ENCODE measurements at regions not wholly inside any gene's neighbourhood (a gene's known extent, or its start where the extent isn't known, plus 50 kb on each side); places are given as distances from the start of the nearest gene placed in this dataset.
A peak's percentile ranks its signal among the peaks of the same experiment; 100 is the strongest.

GRCh38 chr4:138826754-138827153 lies 188.8 kb upstream of the NOCT start:
- DNase-seq (no peak), ATAC-seq (ENCODE audit: low read depth in 2 of 2) (no peak)
- H3K36me3 Mint-ChIP-seq: no peaks in the 10 kb centered on the region
- peaks cover 0 to 7% (median 0%) of the 10 kb centered on the region in 3 donors for H3K27me3 Mint-ChIP-seq
- no peak overlapping the region for H3K27ac Mint-ChIP-seq
- H3K9me3 Mint-ChIP-seq: no peaks in the 10 kb centered on the region
- no peak overlapping the region for H3K4me3 Mint-ChIP-seq
- no peaks in the 10 kb centered on the region for H3K4me1 Mint-ChIP-seq

- ATAC-seq (ENCODE audit: low read depth in 2 of 2) (no peak), DNase-seq (no peak)
- H3K36me3 Mint-ChIP-seq: no peaks in the 10 kb centered on the region
- H3K9me3 Mint-ChIP-seq: no peaks in the 10 kb centered on the region
- H3K4me3 Mint-ChIP-seq: no peak overlapping the region
- H3K27me3 Mint-ChIP-seq: peaks cover 0 to 7% (median 0%) of the 10 kb centered on the region in 3 donors
- H3K4me1 Mint-ChIP-seq: no peaks in the 10 kb centered on the region
- no peak overlapping the region for H3K27ac Mint-ChIP-seq
These were observed 189.3 kb upstream of the NOCT start for GRCh38 chr4:138826322-138826721.

- H3K27ac Mint-ChIP-seq: no peak overlapping the region
- no peaks in the 10 kb centered on the region for H3K27me3 Mint-ChIP-seq
- H3K36me3 Mint-ChIP-seq: no peaks in the 10 kb centered on the region
- H3K4me3 Mint-ChIP-seq: no peak overlapping the region
- peaks cover 0 to 4% (median 0%) of the 10 kb centered on the region in 7 donors for H3K9me3 Mint-ChIP-seq
- no peaks in the 10 kb centered on the region for H3K4me1 Mint-ChIP-seq
- ATAC-seq (ENCODE audit: low read depth in 2 of 2): no peak
- no peak for DNase-seq
These were observed 194.2 kb upstream of the NOCT start for GRCh38 chr4:138821331-138821730.

GRCh38 chr4:138816875-138817274 lies 198.7 kb upstream of the NOCT start:
- Mint-ChIP-seq H3K27ac (no peak overlapping the region), H3K9me3 (peaks cover 0 to 4% (median 0%) of the 10 kb centered on the region in 7 donors)

GRCh38 chr4:138815811-138816210 lies 199.8 kb upstream of the NOCT start:
- peaks cover 0 to 5% (median 0%) of the 10 kb centered on the region in 7 donors for H3K9me3 Mint-ChIP-seq
- ATAC-seq (ENCODE audit: low read depth in 2 of 2): no peak
- DNase-seq: no peak
- no peak overlapping the region for H3K4me3 Mint-ChIP-seq
- no peak overlapping the region for H3K27ac Mint-ChIP-seq
- H3K36me3 Mint-ChIP-seq: no peaks in the 10 kb centered on the region
- H3K4me1 Mint-ChIP-seq: no peaks in the 10 kb centered on the region
- H3K27me3 Mint-ChIP-seq: peaks cover 0 to 14% (median 3%) of the 10 kb centered on the region in 3 donors

More at GRCh38 chr4:138816875-138817274, 198.7 kb upstream of the NOCT start:
- ATAC-seq (ENCODE audit: low read depth in 2 of 2): no peak
- H3K4me1 Mint-ChIP-seq: no peaks in the 10 kb centered on the region
- H3K4me3 Mint-ChIP-seq: no peak overlapping the region
- DNase-seq: no peak
- H3K27me3 Mint-ChIP-seq: peaks cover 0 to 14% (median 0%) of the 10 kb centered on the region in 3 donors
- no peaks in the 10 kb centered on the region for H3K36me3 Mint-ChIP-seq

GRCh38 chr4:138805736-138806135 lies 209.8 kb upstream of the NOCT start:
- Mint-ChIP-seq H3K36me3 (no peaks in the 10 kb centered on the region), H3K27ac (no peak overlapping the region), H3K4me3 (no peak overlapping the region), H3K27me3 (peaks cover 25 to 39% (median 37%) of the 10 kb centered on the region in 3 donors), H3K9me3 (peaks cover 0 to 2% (median 0%) of the 10 kb centered on the region in 7 donors), H3K4me1 (no peaks in the 10 kb centered on the region)
- ATAC-seq (ENCODE audit: low read depth in 2 of 2) (no peak), DNase-seq (no peak)

- Mint-ChIP-seq H3K27ac (no peak overlapping the region), H3K27me3 (peaks cover 23 to 44% (median 37%) of the 10 kb centered on the region in 3 donors), H3K4me1 (no peaks in the 10 kb centered on the region), H3K9me3 (peaks cover 0 to 2% (median 0%) of the 10 kb centered on the region in 7 donors), H3K4me3 (no peak overlapping the region), H3K36me3 (no peaks in the 10 kb centered on the region)
- DNase-seq (no peak), ATAC-seq (ENCODE audit: low read depth in 2 of 2) (no peak)
These were observed 210.9 kb upstream of the NOCT start for GRCh38 chr4:138804711-138805110.

- H3K27ac Mint-ChIP-seq: no peak overlapping the region
- DNase-seq (no peak), ATAC-seq (ENCODE audit: low read depth in 2 of 2) (no peak)
- H3K27me3 Mint-ChIP-seq: peaks cover 19 to 46% (median 28%) of the 10 kb centered on the region in 3 donors
- H3K4me3 Mint-ChIP-seq: no peak overlapping the region
- H3K9me3 Mint-ChIP-seq: peaks cover 0 to 4% (median 0%) of the 10 kb centered on the region in 7 donors
- H3K4me1 Mint-ChIP-seq: no peaks in the 10 kb centered on the region
- H3K36me3 Mint-ChIP-seq: no peaks in the 10 kb centered on the region
These were observed 212.5 kb upstream of the NOCT start for GRCh38 chr4:138803051-138803450.

- H3K4me1 Mint-ChIP-seq: no peaks in the 10 kb centered on the region
- no peak for DNase-seq
- no peak overlapping the region for H3K4me3 Mint-ChIP-seq
- H3K27me3 Mint-ChIP-seq: peaks cover 19 to 46% (median 29%) of the 10 kb centered on the region in 3 donors
- no peak for ATAC-seq (ENCODE audit: low read depth in 2 of 2)
- no peak overlapping the region for H3K27ac Mint-ChIP-seq
- no peaks in the 10 kb centered on the region for H3K36me3 Mint-ChIP-seq
- H3K9me3 Mint-ChIP-seq: peaks cover 0 to 4% (median 0%) of the 10 kb centered on the region in 7 donors
These were observed 213.1 kb upstream of the NOCT start for GRCh38 chr4:138802499-138802898.

GRCh38 chr4:138800421-138800820 lies 215.2 kb upstream of the NOCT start:
- no peak for DNase-seq
- Mint-ChIP-seq H3K9me3 (peaks cover 0 to 4% (median 1%) of the 10 kb centered on the region in 7 donors), H3K36me3 (no peaks in the 10 kb centered on the region), H3K4me3 (no peak overlapping the region), H3K4me1 (no peaks in the 10 kb centered on the region), H3K27me3 (peaks cover 17 to 34% (median 23%) of the 10 kb centered on the region in 3 donors), H3K27ac (no peak overlapping the region)
- no peak for ATAC-seq (ENCODE audit: low read depth in 2 of 2)

GRCh38 chr4:138798404-138798803 lies 217.2 kb upstream of the NOCT start:
- DNase-seq: no peak
- ATAC-seq (ENCODE audit: low read depth in 2 of 2): no peak
- Mint-ChIP-seq H3K27me3 (peaks cover 10 to 25% (median 14%) of the 10 kb centered on the region in 3 donors), H3K27ac (peak overlapping the region in 1 of 6 donors; percentile 5), H3K36me3 (no peaks in the 10 kb centered on the region), H3K4me1 (no peaks in the 10 kb centered on the region), H3K9me3 (peaks cover 0 to 4% (median 0%) of the 10 kb centered on the region in 7 donors), H3K4me3 (no peak overlapping the region)

GRCh38 chr4:138797646-138798045 lies 217.9 kb upstream of the NOCT start:
- no peak for ATAC-seq (ENCODE audit: low read depth in 2 of 2)
- H3K36me3 Mint-ChIP-seq: no peaks in the 10 kb centered on the region
- H3K4me3 Mint-ChIP-seq: no peak overlapping the region
- H3K27ac Mint-ChIP-seq: no peak overlapping the region
- DNase-seq: no peak
- H3K9me3 Mint-ChIP-seq: peaks cover 0 to 4% (median 1%) of the 10 kb centered on the region in 7 donors
- H3K4me1 Mint-ChIP-seq: no peaks in the 10 kb centered on the region
- peaks cover 10 to 24% (median 14%) of the 10 kb centered on the region in 3 donors for H3K27me3 Mint-ChIP-seq

GRCh38 chr4:138796761-138797160 lies 218.8 kb upstream of the NOCT start:
- no peak overlapping the region for H3K4me3 Mint-ChIP-seq
- no peak for DNase-seq

GRCh38 chr4:138790706-138791340 lies 224.8 kb upstream of the NOCT start:
- H3K27ac Mint-ChIP-seq: no peak overlapping the region
- H3K36me3 Mint-ChIP-seq: no peaks in the 10 kb centered on the region
- ATAC-seq (ENCODE audit: low read depth in 2 of 2): no peak
- H3K9me3 Mint-ChIP-seq: peaks cover 0 to 4% (median 0%) of the 10 kb centered on the region in 7 donors
- no peak overlapping the region for H3K4me3 Mint-ChIP-seq
- no peaks in the 10 kb centered on the region for H3K4me1 Mint-ChIP-seq
- DNase-seq: no peak
- H3K27me3 Mint-ChIP-seq: peaks cover 3 to 8% (median 7%) of the 10 kb centered on the region in 3 donors

More at GRCh38 chr4:138796761-138797160, 218.8 kb upstream of the NOCT start:
- ATAC-seq (ENCODE audit: low read depth in 2 of 2): no peak
- no peak overlapping the region for H3K27ac Mint-ChIP-seq
- peaks cover 10 to 17% (median 14%) of the 10 kb centered on the region in 3 donors for H3K27me3 Mint-ChIP-seq
- peaks cover 0 to 4% (median 1%) of the 10 kb centered on the region in 7 donors for H3K9me3 Mint-ChIP-seq
- no peaks in the 10 kb centered on the region for H3K4me1 Mint-ChIP-seq
- no peaks in the 10 kb centered on the region for H3K36me3 Mint-ChIP-seq
